SK-N-SH treated with all-trans-retinoic acid at 6 μM for 48 hours (cell line): ENCODE measurements at regions not wholly inside any gene's neighbourhood (a gene's known extent, or its start where the extent isn't known, plus 50 kb on each side); places are given as distances from the start of the nearest gene placed in this dataset.

Experiments used
- ATAC-seq: fragments of 200-7000 bp; cut with Tn5 transposase; 3 replicates; pipeline ENCODE4 v1.9.1; 2020; ENCODE audit warnings: mild to moderate bottlenecking, moderate library complexity
- ARNTL ChIP-seq: fragments of 450-650 bp; formaldehyde crosslinking; IDR thresholded peaks from 2 replicates; pipeline ENCODE4 v1.5.0; 2020; ENCODE audit warnings: low read depth, mild to moderate bottlenecking, moderate library complexity, borderline replicate concordance
- BACH2 ChIP-seq: fragments of 250-450 bp; sonication (Bioruptor Pico); IDR thresholded peaks from 2 replicates; pipeline ENCODE4 v1.9.0; 2021; ENCODE audit warnings: mild to moderate bottlenecking, borderline replicate concordance
- CSDC2 ChIP-seq: fragments of 250-450 bp; sonication (Bioruptor Pico); IDR thresholded peaks from 2 replicates; pipeline ENCODE4 v1.5.0; 2020; ENCODE audit warnings: mild to moderate bottlenecking, moderate library complexity
- ESRRG ChIP-seq: fragments of 250-450 bp; sonication (Bioruptor Pico); IDR thresholded peaks from 2 replicates; pipeline ENCODE4 v1.6.1; 2021; ENCODE audit warnings: mild to moderate bottlenecking
- GLIS3 ChIP-seq: fragments of 250-450 bp; sonication (Bioruptor Pico); IDR thresholded peaks from 2 replicates; pipeline ENCODE4 v1.5.0; 2020; ENCODE audit warnings: mild to moderate bottlenecking, moderate library complexity
- ISL1 ChIP-seq: fragments of 250-450 bp; sonication (Bioruptor Pico); IDR thresholded peaks from 2 replicates; pipeline ENCODE4 v2.1.2; 2022; ENCODE audit warnings: mild to moderate bottlenecking, moderate library complexity
- OSR1 ChIP-seq: fragments of 250-450 bp; sonication (Bioruptor Pico); IDR thresholded peaks from 2 replicates; pipeline ENCODE4 v1.8.0; 2022; ENCODE audit warnings: moderate library complexity, mild to moderate bottlenecking, inconsistent platforms
- PPARA ChIP-seq: fragments of 250-450 bp; sonication (Bioruptor Pico); IDR thresholded peaks from 2 replicates; pipeline ENCODE4 v1.5.0; 2020; ENCODE audit warnings: mild to moderate bottlenecking, borderline replicate concordance
- RARB ChIP-seq: fragments of 250-450 bp; sonication (Bioruptor Pico); IDR thresholded peaks from 2 replicates; pipeline ENCODE4 v1.8.0; 2021; ENCODE audit warnings: mild to moderate bottlenecking, moderate library complexity
- SNAI2 ChIP-seq: fragments of 250-450 bp; sonication (Bioruptor Pico); IDR thresholded peaks from 2 replicates; pipeline ENCODE4 v1.5.0; 2020; ENCODE audit warnings: mild to moderate bottlenecking, moderate library complexity
- TCF4 ChIP-seq: fragments of 250-450 bp; sonication (Bioruptor Pico); IDR thresholded peaks from 2 replicates; pipeline ENCODE4 v1.8.0; 2021; ENCODE audit warnings: mild to moderate bottlenecking, moderate library complexity, borderline replicate concordance
- TOX ChIP-seq: fragments of 250-450 bp; sonication (Bioruptor Pico); IDR thresholded peaks from 2 replicates; pipeline ENCODE4 v1.8.0; 2021; ENCODE audit warnings: mild to moderate bottlenecking, moderate library complexity, borderline replicate concordance
- ZC3H10 ChIP-seq: fragments of 250-450 bp; sonication (Bioruptor Pico); IDR thresholded peaks from 2 replicates; pipeline ENCODE4 v1.5.1; 2021; ENCODE audit warnings: mild to moderate bottlenecking, moderate library complexity
- ZFP3 ChIP-seq: fragments of 250-450 bp; sonication (Bioruptor Pico); IDR thresholded peaks from 2 replicates; pipeline ENCODE4 v1.5.0; 2020; ENCODE audit warnings: mild to moderate bottlenecking, moderate library complexity
- ZFP30 ChIP-seq: fragments of 450-650 bp; formaldehyde crosslinking; IDR thresholded peaks from 2 replicates; pipeline ENCODE4 v1.5.0; 2022; ENCODE audit warnings: mild to moderate bottlenecking, moderate library complexity
- ZNF565 ChIP-seq: fragments of 450-650 bp; formaldehyde crosslinking; conservative IDR thresholded peaks from 2 replicates; pipeline ENCODE4 v1.5.0; 2020; ENCODE audit warnings: low read depth, mild to moderate bottlenecking, moderate library complexity
- ZNF70 ChIP-seq: fragments of 450-650 bp; formaldehyde crosslinking; IDR thresholded peaks from 2 replicates; pipeline ENCODE4 v1.5.0; 2020; ENCODE audit warnings: mild to moderate bottlenecking, moderate library complexity
- ZNF8 ChIP-seq: fragments of 450-650 bp; formaldehyde crosslinking; IDR thresholded peaks from 2 replicates; pipeline ENCODE4 v1.5.0; 2020; ENCODE audit warnings: mild to moderate bottlenecking, moderate library complexity
- TF ChIP-seq, protein P1 (sequence below): fragments of 250-450 bp; sonication (Bioruptor Pico); IDR thresholded peaks from 2 replicates; pipeline ENCODE4 v1.8.0; 2021; ENCODE audit warnings: low read depth, mild to moderate bottlenecking, moderate library complexity, borderline replicate concordance
- TF ChIP-seq, protein P2 (sequence below): fragments of 250-450 bp; sonication (Bioruptor Pico); IDR thresholded peaks from 2 replicates; pipeline ENCODE4 v1.5.0; 2020; ENCODE audit warnings: mild to moderate bottlenecking, moderate library complexity
- TF ChIP-seq, protein P3 (sequence below): fragments of 250-450 bp; sonication (Bioruptor Pico); IDR thresholded peaks from 2 replicates; pipeline ENCODE4 v1.5.1; 2020; ENCODE audit warnings: low read depth, mild to moderate bottlenecking, moderate library complexity
- TF ChIP-seq, protein P4 (sequence below): fragments of 250-450 bp; sonication (Bioruptor Pico); IDR thresholded peaks from 2 replicates; pipeline ENCODE4 v1.5.1; 2021; ENCODE audit warnings: mild to moderate bottlenecking, moderate library complexity

DNA sequence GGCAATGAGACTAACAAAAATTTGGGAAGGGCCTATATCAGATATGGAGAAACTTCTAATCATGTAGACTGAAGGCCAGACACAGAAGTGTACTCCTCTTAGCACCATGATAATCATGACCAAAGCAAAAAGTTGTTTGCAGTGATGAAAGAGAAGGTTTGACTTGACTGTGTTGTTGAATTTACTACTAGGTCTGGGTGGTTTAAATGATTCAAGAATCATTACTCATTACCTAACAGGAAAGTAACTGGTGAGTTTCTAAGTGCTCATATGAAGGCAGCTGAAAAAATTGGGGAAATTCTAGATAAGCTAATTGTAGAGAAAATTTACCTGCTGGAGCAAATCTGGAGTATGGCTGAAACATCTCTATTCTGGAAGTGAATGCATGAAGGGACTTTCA is 451.5 kb upstream of the SORCS1 start:
- ATAC-seq, result no peak

DNA sequence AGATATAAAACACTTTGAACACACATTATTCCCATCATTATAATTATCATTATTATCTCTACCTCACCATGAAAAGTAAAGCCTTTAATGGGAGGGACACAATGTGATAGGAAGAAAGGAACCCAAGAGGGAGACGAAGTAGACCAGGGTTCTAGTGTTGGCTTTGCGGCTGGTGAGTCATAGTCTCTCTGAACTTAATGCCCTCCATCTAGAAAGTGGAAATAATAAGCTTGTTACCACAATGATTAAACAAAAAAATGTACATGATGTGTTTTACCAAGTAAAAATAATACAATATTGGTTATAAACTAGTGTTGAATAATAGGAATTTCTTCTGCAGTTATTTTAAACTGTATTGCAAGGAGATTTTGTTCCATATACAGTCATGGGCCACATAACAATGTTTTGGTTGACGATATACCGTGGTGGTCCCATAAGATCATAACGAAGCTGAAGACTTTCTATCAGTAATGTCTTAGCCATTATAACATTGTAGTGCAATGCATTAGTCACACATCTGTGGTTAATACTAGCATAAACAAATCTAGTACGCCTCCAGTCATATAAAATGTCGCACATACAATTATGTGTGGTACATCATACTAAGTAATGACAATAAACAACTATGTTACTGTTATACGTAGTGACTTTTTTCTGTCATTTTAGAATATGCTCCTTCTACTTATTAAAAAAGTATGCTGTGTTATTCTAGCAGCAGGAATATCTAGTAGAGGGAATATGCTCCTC is 450.6 kb upstream of the SORCS1 start:
- no peak for ATAC-seq
- TF ChIP-seq, protein P1, sequence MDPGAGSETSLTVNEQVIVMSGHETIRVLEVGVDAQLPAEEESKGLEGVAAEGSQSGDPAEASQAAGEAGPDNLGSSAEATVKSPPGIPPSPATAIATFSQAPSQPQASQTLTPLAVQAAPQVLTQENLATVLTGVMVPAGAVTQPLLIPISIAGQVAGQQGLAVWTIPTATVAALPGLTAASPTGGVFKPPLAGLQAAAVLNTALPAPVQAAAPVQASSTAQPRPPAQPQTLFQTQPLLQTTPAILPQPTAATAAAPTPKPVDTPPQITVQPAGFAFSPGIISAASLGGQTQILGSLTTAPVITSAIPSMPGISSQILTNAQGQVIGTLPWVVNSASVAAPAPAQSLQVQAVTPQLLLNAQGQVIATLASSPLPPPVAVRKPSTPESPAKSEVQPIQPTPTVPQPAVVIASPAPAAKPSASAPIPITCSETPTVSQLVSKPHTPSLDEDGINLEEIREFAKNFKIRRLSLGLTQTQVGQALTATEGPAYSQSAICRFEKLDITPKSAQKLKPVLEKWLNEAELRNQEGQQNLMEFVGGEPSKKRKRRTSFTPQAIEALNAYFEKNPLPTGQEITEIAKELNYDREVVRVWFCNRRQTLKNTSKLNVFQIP (CRISPR knock-in tag), result no peak
- TF ChIP-seq TOX (CRISPR knock-in tag), result no peak
- no peak for TF ChIP-seq ZNF565
- no peak for TF ChIP-seq RARB
- no peak for TF ChIP-seq CSDC2
- TF ChIP-seq, protein P2, sequence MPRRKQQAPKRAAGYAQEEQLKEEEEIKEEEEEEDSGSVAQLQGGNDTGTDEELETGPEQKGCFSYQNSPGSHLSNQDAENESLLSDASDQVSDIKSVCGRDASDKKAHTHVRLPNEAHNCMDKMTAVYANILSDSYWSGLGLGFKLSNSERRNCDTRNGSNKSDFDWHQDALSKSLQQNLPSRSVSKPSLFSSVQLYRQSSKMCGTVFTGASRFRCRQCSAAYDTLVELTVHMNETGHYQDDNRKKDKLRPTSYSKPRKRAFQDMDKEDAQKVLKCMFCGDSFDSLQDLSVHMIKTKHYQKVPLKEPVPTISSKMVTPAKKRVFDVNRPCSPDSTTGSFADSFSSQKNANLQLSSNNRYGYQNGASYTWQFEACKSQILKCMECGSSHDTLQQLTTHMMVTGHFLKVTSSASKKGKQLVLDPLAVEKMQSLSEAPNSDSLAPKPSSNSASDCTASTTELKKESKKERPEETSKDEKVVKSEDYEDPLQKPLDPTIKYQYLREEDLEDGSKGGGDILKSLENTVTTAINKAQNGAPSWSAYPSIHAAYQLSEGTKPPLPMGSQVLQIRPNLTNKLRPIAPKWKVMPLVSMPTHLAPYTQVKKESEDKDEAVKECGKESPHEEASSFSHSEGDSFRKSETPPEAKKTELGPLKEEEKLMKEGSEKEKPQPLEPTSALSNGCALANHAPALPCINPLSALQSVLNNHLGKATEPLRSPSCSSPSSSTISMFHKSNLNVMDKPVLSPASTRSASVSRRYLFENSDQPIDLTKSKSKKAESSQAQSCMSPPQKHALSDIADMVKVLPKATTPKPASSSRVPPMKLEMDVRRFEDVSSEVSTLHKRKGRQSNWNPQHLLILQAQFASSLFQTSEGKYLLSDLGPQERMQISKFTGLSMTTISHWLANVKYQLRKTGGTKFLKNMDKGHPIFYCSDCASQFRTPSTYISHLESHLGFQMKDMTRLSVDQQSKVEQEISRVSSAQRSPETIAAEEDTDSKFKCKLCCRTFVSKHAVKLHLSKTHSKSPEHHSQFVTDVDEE (CRISPR knock-in tag), result no peak
- no peak for TF ChIP-seq ARNTL (CRISPR knock-in tag)
- TF ChIP-seq, protein P3, sequence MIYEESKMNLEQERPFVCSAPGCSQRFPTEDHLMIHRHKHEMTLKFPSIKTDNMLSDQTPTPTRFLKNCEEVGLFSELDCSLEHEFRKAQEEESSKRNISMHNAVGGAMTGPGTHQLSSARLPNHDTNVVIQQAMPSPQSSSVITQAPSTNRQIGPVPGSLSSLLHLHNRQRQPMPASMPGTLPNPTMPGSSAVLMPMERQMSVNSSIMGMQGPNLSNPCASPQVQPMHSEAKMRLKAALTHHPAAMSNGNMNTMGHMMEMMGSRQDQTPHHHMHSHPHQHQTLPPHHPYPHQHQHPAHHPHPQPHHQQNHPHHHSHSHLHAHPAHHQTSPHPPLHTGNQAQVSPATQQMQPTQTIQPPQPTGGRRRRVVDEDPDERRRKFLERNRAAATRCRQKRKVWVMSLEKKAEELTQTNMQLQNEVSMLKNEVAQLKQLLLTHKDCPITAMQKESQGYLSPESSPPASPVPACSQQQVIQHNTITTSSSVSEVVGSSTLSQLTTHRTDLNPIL (CRISPR knock-in tag), result no peak
- no peak for TF ChIP-seq OSR1 (CRISPR knock-in tag)
- TF ChIP-seq ISL1 (CRISPR knock-in tag), result no peak
- no peak for TF ChIP-seq TCF4 (CRISPR knock-in tag)

More for the DNA sequence above, 451.5 kb upstream of the SORCS1 start:
- TF ChIP-seq OSR1 (CRISPR knock-in tag) (no peak), ISL1 (CRISPR knock-in tag) (no peak), TOX (CRISPR knock-in tag) (no peak), ZC3H10 (CRISPR knock-in tag) (no peak), ZFP30 (no peak), CSDC2 (no peak), ESRRG (CRISPR knock-in tag) (no peak), ZNF70 (CRISPR knock-in tag) (no peak), TCF4 (CRISPR knock-in tag) (no peak), ZNF565 (no peak), ZNF8 (CRISPR knock-in tag) (no peak), ARNTL (CRISPR knock-in tag) (no peak), BACH2 (CRISPR knock-in tag) (no peak), GLIS3 (CRISPR knock-in tag) (no peak)
- TF ChIP-seq, protein P3 (CRISPR knock-in tag), result no peak

DNA sequence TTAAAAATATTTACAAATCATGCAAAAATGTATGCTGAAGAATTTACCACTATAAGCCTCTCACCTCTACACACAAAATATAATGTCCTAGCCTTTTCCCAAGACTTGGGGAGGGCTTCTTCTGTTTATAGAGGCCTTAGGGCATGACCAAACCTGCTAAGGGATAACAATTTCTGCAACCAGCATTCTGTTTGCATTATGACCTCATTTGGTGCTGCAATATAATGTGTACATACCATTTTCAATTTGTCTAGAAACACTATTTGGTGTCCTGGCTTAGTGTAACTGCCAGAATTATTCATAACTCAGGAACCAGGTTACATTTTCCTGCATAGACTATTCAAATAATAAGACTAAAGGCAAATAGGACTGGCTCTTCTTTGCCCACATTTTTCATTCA is 446.6 kb upstream of the SORCS1 start:
- ATAC-seq, result no peak
- TF ChIP-seq TCF4 (CRISPR knock-in tag) (no peak), ZC3H10 (CRISPR knock-in tag) (no peak), CSDC2 (no peak), SNAI2 (CRISPR knock-in tag) (no peak), ISL1 (CRISPR knock-in tag) (no peak), TOX (CRISPR knock-in tag) (no peak), PPARA (CRISPR knock-in tag) (no peak), ZFP3 (no peak)
- TF ChIP-seq, protein P2 (CRISPR knock-in tag), result no peak
- TF ChIP-seq, protein P4, sequence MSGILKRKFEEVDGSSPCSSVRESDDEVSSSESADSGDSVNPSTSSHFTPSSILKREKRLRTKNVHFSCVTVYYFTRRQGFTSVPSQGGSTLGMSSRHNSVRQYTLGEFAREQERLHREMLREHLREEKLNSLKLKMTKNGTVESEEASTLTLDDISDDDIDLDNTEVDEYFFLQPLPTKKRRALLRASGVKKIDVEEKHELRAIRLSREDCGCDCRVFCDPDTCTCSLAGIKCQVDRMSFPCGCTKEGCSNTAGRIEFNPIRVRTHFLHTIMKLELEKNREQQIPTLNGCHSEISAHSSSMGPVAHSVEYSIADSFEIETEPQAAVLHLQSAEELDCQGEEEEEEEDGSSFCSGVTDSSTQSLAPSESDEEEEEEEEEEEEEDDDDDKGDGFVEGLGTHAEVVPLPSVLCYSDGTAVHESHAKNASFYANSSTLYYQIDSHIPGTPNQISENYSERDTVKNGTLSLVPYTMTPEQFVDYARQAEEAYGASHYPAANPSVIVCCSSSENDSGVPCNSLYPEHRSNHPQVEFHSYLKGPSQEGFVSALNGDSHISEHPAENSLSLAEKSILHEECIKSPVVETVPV (CRISPR knock-in tag), result no peak
- TF ChIP-seq, protein P3 (CRISPR knock-in tag), result no peak
- TF ChIP-seq, protein P1 (CRISPR knock-in tag), result no peak
